Fibroblast of skin of scalp (primary cell): ENCODE measurements at regions not wholly inside any gene's neighbourhood (a gene's known extent, or its start where the extent isn't known, plus 50 kb on each side); places are given as distances from the start of the nearest gene placed in this dataset.
"Not testable (repeated sequence)": the region's sequence is repeated elsewhere in the genome, so short reads cannot be mapped to it uniquely, and the experiment has no call there.

Source experiments
- DNase-seq: peaks from one replicate; pipeline ENCODE4 v3.0.0-alpha.2; 2013

DNA sequence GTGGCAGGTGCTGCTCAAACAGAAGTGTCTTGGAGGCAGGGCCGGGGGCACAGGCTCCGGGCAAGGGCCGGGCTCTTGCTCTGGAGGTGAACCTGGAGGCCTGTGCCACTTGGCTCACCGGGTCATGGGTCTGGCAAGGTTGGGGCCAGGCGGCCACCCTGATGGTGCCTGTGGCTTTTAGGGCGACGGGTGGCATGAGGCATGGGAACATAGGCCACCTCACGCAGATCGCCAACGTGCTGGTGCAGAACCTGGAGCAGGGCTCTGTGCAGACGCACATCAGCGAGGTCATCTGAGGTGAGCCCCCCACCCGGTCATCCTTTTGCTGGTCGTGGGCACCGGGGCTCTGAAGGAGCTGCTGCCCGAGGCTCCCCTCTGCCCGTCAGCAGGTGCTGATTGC lies 202.7 kb downstream of the LIPI start:
- not testable (repeated sequence) for DNase-seq

DNA sequence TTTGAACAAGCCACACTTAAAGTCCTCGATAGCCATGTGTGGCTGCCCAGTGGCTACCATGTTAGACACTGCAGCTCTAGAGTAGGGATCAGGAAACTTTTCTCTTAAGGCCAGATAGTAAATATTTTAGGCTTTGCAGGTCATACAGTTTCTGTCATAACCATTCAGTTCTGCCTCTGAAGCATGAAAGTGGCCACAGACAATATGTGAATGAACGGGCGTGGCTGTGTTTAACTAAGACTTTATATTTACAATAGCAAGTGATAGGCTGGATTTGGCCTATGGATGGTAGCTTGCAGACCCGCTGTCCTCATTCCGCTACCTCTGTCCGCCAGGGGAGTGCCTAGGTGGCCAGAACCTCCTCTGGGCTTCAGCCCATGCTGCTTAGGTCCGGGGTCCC lies 204.6 kb downstream of the LIPI start:
- not testable (repeated sequence) for DNase-seq

DNA sequence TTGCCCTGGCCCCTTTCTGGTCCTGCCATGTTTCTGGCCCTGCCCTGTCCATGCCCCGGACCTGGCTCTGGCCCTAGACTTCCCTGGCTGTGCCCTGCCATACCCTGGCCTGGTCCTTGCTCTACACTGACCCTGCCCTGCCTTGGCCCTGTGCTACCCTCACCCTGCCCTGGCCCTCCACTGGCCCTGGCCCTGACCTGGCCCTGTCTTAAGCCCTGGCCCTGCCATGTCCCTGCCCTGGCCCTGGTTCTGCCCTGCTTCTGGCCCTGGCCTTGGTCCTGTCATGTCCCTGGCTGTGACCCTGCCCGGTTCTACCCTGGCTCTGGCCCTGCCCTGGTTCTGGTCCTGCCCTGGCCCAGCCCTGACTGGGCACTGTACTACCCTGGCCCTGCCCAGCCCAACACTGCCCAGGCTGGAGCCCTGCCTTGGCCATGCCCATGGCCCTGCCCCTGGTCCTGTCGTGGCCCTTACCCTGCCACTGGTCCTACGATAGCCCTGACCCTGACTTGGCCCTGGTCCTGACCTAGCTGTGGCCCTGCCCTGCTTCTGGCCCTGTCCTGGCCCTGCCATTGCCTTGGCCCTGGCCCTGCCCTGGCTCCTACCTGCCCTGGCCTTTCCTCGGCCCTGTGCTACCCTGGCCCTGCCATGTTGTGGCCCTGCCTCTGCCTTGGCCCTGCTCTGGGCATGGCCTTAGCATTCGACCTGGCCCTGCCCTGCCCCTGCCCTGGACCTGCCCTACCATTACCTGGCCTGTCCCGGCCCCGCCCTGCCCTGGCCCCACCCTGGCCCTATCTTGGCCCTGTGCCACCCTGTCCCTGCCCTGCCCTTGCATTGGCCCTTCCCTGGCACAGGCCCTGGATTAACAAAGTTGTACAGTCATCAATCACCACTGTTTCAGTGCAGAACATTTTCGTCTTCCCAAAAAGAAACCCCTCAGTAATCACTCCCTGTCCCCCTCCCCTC lies 223.5 kb downstream of the LIPI start:
- not testable (repeated sequence) for DNase-seq

DNA sequence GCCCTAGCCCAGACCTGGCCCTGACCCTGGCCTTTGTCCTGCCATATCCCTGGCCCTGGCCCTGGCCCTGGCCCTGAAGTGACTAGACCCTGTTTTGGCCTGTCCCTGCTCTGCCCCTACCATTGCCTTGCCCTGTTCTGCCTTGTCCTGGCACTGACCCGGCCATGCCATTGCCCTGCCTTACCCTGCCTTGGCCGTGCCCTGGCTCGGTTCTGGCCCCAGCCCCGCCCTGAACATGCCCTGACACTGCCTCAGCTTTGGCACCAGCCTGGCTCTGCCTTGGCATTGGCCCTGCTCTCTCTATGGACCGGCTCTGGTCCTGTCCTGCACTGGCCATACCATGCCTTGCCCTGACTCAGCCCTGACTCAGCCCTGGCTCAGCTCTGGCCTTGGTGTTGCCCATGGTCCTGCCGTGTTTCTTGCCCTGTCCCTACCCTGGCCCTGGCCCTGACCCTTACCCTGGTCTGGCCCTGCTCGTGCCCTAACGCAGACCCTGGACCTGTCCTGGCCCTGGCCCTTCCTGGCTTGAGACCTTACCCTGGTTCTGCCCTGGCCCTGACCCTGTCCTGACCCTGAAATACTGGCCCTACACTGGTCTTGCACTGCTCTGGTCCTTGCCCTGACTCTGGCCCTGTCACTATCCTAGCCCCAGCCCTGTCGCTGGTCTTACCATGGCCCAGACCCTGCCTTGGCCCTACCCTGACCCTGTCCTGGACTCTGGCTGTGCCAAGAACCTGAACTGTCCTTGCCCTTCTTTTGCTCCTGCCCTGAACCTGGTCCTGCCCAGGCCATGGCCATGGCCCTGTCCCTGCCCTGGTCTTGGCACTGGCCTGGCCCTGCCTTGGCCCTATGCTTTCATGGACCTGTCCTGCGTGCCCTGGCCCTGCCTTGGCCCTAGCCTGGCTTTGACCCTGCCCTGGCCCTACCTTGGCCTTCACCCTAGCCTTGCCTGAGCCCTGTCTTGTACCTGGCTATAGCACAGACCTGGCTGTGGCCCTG lies 224.6 kb downstream of the LIPI start:
- not testable (repeated sequence) for DNase-seq

DNA sequence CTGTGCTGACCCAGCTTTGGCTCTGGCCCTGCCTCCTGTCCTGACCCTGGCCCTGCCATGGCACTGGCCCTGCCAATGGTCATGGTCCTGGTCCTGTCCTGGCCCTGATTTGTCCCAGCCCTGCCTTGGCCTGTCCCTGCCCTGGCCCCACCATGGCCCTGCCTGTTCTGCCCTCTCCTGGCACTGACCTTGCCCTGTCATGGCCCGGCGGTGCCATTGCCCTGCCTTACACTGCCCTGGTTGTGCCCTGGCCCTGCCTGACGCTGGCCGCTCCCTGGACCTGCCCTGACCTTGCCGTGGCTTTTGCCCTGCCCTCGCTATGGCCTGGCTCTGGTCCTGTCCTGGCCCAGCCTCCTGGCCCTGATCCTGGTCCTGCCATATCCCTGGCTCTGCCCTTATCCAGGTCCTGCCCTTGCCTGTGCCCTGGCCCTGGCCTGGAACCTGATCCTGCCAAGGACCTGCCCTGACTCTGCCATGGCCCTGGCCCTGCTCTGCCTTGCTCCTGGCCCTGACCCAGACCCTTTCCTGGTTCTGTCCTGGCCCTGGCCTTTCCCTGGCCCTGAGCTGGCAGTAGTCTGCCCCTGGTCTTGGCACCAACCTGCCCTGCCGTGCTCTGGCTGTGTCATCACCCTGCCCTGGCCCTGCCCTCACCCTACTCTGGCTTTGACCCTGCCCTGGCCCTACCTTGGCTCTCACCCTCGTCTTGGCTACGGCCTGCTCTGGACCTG lies 225.5 kb downstream of the LIPI start:
- not testable (repeated sequence) for DNase-seq

DNA sequence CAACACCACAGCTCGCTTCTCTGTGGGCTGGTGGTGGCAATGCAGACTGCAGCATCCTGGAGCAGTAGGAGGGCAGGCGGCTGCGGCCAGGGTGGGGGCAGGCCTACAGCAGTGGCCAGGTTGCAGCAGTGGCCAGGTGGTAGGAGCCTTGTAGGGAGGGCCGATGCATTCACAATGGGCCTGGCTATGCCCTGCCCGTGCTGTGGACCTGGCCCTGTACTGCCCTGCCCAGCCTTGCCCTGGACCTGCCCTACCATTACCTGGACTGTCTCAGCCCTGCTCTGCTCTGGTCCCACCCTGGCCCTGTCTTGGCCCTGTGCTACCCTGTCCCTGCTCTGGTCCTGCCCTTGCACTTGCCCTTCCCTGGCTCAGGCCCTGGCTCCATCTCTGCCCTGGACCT lies 226.0 kb downstream of the LIPI start:
- DNase-seq: not testable (repeated sequence)

DNA sequence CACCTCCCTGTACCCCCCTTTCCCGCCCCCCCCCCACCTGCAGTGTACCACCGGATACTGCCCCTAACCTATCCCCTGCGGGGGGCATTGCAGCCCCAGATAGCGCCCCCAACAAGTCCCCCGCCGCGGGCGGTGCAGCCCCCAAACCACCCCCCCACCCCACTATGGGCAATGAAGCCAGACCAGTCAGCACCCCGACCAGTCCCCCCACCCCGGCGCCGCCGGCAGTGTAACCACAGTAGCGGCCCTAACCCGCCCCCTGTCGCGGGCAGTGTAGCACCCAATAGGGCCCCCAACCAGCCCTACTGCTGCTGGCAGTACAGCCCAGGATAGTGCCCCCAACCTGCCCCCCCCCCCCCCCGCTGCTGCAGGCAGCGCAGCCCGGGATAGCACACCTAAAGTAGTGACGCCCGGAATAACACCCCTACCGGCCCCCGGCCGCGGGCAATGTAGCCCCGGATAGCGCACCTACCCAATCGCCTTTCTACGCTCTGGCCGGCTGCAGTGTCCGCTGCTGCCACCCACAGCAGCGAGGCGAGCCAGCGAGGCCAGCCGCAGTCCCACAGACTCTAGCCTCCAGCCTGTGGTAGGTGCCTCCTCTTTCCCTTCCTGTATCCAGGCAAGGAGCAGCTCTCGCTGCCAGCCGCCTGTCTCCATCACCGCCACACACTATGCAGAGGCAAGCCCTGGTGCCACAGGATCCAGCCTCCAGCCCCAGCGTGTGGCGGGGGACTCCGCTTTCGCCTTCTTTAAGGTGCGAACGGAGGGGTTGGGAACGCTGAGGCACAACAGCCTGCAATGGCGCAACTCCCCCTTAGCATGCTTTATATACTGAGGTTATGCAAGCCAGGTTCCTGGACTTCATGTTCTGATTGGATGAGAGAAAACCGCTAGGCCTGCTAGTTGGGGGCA lies 229.3 kb downstream of the LIPI start:
- not testable (repeated sequence) for DNase-seq

DNA sequence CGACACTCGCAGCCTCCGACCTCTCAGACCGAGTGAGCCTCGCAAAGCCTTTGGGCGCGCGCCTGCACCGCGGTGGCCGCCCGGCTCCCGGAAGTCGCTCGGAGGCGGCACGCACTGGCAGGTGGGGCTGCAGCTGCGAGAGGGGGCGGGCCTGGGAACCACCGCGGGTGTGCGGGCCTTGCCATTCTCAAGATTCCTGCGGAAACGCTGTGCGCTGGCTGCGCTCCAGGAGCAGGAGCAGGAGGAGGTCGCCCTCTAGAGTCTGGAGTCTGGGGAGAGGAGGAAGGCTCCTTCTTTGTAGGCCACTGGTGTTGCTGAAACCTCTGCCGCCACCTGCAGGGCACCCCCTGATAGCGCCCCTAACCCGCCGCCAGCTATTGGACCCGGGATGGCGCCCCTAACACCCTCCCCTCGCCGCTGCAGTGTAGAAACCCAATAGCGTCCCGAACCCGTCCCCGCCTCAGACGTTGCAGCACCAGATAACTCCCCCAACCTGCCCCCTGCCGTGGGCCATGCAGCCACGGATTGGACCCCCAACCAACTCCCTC lies 230.6 kb downstream of the LIPI start:
- DNase-seq: peak; percentile 12

DNA sequence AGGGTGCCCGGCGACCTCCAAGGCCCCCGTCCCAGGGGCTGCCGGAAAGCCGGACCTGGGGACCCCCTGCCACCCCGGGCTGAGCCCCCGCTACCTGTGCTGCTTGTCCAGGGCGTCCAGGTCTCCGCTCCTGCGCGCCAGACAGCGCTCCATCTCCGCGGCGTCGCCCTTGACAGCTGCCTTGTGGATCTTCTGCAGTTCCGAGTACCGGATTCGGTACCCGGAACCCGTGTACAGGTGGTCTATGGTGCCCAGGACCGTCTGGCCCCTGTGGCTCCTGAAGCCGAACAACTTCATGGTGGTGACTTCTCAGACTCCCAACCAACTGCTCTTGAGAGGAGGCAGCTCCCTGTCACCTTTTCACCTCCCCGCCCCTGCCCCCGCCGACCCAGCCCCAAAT lies 231.1 kb downstream of the LIPI start:
- DNase-seq: not testable (repeated sequence)

DNA sequence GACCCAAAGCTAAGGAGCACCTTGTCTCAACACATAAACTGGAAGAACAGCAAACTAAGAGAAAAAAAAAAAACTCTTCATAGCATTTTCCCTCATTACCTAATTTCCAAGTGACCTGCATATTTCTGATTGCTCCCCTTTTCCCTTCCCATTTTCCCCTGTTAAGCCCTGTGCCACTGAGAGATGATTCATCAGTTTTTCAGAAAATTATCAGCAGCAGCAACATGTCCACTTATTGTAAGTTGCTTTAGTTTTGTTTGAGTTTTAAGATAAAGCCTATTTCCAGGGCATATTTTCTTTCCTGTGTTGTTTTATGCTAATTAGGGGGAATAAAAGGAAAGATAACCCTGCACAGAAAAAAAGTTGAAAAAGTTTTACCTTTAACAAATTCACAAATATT lies 236.2 kb downstream of the LIPI start:
- not testable (repeated sequence) for DNase-seq

DNA sequence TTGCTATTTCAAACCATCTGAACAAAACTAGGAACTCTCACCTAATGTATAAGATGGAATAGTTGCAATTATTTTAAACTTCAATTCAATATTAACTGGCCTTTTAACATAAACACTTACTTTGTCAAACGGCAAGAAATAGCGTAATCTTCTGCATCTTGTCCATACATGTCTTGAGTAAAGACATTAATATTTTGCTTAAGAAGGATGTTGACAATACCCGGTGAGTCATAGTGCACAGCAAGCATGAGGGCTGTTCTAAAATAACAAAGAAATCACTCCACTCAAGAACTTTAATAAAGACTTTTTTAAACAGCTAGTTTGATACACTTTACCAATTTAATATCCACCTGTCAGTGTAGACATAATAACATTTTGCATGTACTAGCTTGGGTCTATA lies 240.9 kb downstream of the LIPI start:
- not testable (repeated sequence) for DNase-seq

DNA sequence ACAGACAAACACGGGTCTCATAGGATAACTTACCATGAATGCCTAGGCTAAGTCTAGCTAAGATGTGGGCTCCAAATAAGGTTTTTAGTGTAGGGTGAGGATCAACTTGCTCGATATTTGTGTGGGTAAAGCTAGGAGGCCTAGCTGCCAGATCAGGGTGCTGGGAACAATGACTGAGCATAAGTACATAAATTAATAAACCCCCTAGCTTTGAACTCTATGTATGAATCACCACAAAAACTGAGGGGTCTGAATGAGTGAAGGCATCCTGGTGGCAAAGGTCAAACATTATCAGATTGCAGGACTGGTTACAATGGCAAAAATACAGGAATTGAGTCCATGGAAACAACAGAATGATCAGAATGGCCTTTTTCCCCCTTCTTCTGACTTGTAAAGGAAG lies 241.8 kb downstream of the LIPI start:
- DNase-seq: not testable (repeated sequence)

DNA sequence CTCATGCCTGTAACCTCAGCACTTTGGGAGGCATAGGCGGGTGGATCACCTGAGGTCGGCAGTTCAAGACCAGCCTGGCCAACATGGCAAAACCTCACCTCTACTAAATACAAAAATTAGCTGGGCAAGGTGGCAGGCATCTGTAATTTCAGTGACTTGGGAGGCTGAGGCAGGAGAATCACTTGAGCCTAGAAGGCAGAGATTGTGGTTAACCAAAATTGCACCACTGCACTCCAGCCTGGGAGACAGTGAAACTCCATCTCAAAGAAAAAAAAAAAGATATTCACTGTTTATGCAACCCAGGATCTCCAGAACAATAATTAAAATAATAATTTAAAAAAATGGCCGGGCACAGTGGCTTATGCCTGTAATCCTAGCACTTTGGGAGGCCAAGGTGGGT lies 247.5 kb downstream of the LIPI start:
- DNase-seq: not testable (repeated sequence)

DNA sequence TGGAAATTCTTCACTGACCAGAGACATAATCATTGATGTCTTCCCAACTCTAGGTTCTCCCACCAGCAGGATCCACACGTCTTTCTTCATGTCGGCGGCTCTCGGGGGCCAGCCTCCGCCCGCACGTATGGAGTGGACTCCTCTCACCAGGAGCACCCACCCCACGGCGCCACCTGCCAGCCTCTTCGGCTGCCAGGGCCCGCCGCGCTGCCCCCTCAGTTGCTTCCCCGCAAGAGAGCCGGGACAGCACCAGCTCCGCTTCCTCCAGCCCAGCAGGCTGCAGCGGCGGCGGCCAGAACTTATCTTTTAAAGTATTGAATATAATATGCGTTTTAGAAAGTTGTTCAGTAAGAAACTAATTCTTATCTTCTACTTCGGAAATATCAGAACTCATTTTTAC lies 273.5 kb downstream of the LIPI start:
- no peak for DNase-seq

DNA sequence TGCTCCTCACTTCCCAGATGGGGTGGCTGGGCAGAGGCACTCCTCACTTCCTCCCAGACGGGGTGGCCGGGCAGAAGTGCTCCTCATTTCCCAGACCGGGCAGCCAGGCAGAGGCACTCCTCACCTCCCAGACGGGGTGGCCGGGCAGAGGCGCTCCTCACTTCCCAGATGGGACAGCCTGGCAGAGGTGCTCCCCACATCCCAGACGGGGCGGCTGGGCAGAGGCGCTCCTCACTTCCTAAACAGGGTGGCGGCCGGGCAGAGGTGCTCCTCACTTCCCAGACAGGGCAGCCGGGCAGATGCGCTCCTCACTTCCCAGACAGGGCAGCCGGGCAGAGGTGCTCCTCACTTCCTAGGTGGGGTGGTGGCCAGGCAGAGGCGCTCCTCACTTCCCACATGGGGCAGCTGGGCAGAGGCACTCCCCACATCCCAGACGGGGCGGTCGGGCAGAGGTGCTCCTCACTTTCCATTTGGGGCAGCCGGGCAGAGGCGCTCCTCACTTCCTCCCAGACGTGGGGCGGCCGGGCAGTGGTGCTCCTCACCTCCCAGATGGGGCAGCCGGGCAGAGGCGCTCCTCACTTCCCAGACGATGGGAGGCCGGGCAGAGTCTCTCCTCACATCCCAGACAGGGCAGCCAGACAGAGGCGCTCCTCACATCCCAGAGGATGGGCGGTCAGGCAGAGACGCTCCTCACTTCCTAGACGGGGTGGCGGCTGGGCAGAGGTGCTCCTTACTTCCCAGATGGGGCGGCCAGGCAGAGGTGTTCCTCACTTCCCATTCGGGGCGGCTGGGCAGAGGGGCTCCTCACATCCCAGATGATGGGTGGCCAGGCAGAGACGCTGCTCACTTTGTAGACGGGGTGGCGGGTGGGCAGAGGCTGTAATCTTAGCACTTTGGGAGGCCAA lies 274.5 kb downstream of the LIPI start:
- DNase-seq: not testable (repeated sequence)

DNA sequence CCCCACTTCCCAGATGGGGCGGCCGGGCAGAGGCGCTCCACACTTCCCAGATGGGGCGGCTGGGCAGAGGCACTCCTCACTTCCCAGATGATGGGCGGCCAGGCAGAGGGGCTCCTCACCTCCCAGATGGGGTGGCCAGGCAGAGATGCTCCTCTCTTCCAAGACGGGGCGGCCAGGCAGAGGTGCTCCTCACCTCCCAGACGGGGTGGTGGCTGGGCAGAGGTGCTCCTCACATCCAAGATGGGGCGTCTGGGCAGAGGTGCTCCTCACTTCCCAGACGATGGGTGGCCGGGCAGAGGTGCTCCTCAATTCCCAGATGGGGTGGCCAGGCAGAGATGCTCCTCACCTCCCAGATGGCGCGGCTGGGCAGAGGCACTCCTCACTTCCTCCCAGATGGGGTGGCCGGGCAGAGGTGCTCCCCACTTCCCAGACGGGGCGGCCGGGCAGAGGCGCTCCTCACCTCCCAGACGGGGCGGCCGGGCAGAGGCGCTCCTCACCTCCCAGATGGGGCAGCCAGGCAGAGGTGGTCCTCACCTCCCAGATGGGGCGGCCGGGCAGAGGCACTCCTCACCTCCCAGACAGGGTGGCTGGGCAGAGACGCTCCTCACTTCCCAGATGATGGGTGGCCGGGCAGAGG lies 275.2 kb downstream of the LIPI start:
- DNase-seq: not testable (repeated sequence)

DNA sequence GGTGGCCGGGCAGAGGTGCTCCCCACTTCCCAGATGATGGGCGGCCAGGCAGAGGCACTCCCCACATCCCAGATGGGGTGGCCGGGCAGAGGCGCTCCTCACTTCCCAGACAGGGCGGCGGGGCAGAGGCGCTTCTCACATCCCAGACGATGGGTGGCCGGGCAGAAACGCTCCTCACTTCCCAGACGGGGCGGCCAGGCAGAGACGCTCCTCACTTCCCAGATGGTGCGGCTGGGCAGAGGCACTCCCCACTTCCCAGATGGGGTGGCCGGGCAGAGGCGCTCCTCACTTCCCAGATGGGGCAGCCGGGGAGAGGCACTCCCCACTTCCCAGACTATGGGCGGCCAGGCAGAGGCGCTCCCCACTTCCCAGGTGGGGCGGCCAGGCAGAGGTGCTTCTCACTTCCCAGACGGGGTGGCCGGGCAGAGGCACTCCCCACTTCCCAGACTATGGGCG lies 275.8 kb downstream of the LIPI start:
- DNase-seq: not testable (repeated sequence)

DNA sequence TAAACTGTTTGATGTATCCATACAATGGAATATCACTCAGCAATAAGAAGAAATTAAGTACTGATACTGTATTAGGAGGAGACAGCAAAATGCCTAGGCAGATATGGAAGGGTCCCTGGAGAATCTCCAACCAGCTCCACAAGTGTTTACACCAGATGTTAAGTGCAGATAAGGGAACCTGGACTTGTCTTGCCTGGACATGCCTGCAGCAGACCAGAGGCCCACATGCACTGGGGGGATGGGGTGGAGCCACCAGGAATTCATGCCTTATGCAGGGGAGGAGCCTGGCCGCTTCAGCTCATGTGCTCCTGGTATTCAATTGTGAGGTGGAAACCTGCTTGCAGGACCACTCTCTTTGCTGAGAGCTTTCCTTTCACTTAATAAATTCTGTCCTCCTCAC lies 287.6 kb downstream of the LIPI start:
- not testable (repeated sequence) for DNase-seq

DNA sequence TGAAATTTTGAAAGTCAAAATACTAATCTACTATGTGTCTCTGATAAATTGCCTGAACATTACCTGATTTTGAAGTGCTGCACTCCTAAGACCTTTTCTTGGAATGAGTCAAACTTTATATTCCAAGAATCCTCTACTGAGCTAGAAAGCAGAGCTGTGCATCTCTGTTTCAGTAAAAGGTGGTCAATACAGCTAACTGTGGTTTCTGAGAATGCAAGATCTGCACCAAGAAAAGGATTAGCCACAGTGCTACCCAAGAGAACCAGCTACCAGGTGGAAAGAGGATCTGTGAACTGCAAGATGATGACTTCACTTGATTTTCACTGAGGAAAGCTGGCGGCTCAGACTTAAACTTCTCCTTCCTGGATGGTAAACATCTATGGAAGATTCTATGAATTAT lies 289.3 kb downstream of the LIPI start:
- not testable (repeated sequence) for DNase-seq
